ENCODE measurements at regions not wholly inside any gene's neighbourhood (a gene's known extent, or its start where the extent isn't known, plus 50 kb on each side); places are given as distances from the start of the nearest gene placed in this dataset.

- TF ChIP-seq TCF4 (CRISPR knock-in tag; IDR thresholded peaks at IDR 0.05; ENCODE audit: borderline replicate concordance) (no peak), CREB5 (CRISPR knock-in tag; IDR thresholded peaks at IDR 0.05; ENCODE audit: low read depth) (no peak), ZFP3 (CRISPR knock-in tag; IDR thresholded peaks at IDR 0.05) (no peak), ZC3H10 (CRISPR knock-in tag; IDR thresholded peaks at IDR 0.05) (no peak), CSRNP3 (CRISPR knock-in tag; IDR thresholded peaks at IDR 0.05) (no peak), PATZ1 (CRISPR knock-in tag; IDR thresholded peaks at IDR 0.05; ENCODE audit: borderline replicate concordance) (no peak), POU6F1 (CRISPR knock-in tag; IDR thresholded peaks at IDR 0.05; ENCODE audit: borderline replicate concordance, low read depth) (no peak), OSR1 (CRISPR knock-in tag; IDR thresholded peaks at IDR 0.05) (no peak), GLIS3 (CRISPR knock-in tag; IDR thresholded peaks at IDR 0.05) (no peak), ESRRG (CRISPR knock-in tag; IDR thresholded peaks at IDR 0.05) (no peak), ZNF8 (CRISPR knock-in tag; IDR thresholded peaks at IDR 0.05) (no peak), ZNF70 (CRISPR knock-in tag; IDR thresholded peaks at IDR 0.05) (no peak), ZFP30 (CRISPR knock-in tag; IDR thresholded peaks at IDR 0.05) (no peak), PPARA (CRISPR knock-in tag; IDR thresholded peaks at IDR 0.05; ENCODE audit: borderline replicate concordance) (no peak), ZNF565 (CRISPR knock-in tag; conservative IDR thresholded peaks at IDR 0.05; ENCODE audit: low read depth) (no peak), CSDC2 (CRISPR knock-in tag; IDR thresholded peaks at IDR 0.05) (no peak), RARB (CRISPR knock-in tag; IDR thresholded peaks at IDR 0.05) (no peak), SNAI2 (CRISPR knock-in tag; IDR thresholded peaks at IDR 0.05) (no peak)
- no peak for ATAC-seq
Observed at GRCh38 chr3:117507958-117508357, 798.4 kb downstream of the TUSC7 start.

- TF ChIP-seq PATZ1 (CRISPR knock-in tag; IDR thresholded peaks at IDR 0.05; ENCODE audit: borderline replicate concordance) (no peak), TSHZ2 (CRISPR knock-in tag; IDR thresholded peaks at IDR 0.05) (no peak), ZC3H10 (CRISPR knock-in tag; IDR thresholded peaks at IDR 0.05) (no peak), BACH2 (CRISPR knock-in tag; IDR thresholded peaks at IDR 0.05; ENCODE audit: borderline replicate concordance) (no peak), OSR1 (CRISPR knock-in tag; IDR thresholded peaks at IDR 0.05) (no peak), CREB5 (CRISPR knock-in tag; IDR thresholded peaks at IDR 0.05; ENCODE audit: low read depth) (no peak), PPARA (CRISPR knock-in tag; IDR thresholded peaks at IDR 0.05; ENCODE audit: borderline replicate concordance) (no peak), ZNF70 (CRISPR knock-in tag; IDR thresholded peaks at IDR 0.05) (no peak), RARB (CRISPR knock-in tag; IDR thresholded peaks at IDR 0.05) (no peak), CSDC2 (CRISPR knock-in tag; IDR thresholded peaks at IDR 0.05) (no peak), POU6F1 (CRISPR knock-in tag; IDR thresholded peaks at IDR 0.05; ENCODE audit: borderline replicate concordance, low read depth) (no peak), ZFP30 (CRISPR knock-in tag; IDR thresholded peaks at IDR 0.05) (no peak), ESRRG (CRISPR knock-in tag; IDR thresholded peaks at IDR 0.05) (no peak), TCF4 (CRISPR knock-in tag; IDR thresholded peaks at IDR 0.05; ENCODE audit: borderline replicate concordance) (no peak)
- ATAC-seq: no peak
Observed at GRCh38 chr3:117509858-117510257, 800.3 kb downstream of the TUSC7 start.

Measured in SK-N-SH treated with all-trans-retinoic acid at 6 μM for 48 hours (cell line).